ENCODE measurements at regions not wholly inside any gene's neighbourhood (a gene's known extent, or its start where the extent isn't known, plus 50 kb on each side); places are given as distances from the start of the nearest gene placed in this dataset.

- TF ChIP-seq REST (IDR thresholded peaks at IDR 0.05; ENCODE audit: low read depth, low read length) (no peak), SMC3 (IDR thresholded peaks at IDR 0.05; ENCODE audit: borderline replicate concordance, low read length) (no peak), RAD21 (IDR thresholded peaks at IDR 0.05; ENCODE audit: insufficient read depth, low read depth, low read length) (no peak)
- TF ChIP-seq, protein P1, sequence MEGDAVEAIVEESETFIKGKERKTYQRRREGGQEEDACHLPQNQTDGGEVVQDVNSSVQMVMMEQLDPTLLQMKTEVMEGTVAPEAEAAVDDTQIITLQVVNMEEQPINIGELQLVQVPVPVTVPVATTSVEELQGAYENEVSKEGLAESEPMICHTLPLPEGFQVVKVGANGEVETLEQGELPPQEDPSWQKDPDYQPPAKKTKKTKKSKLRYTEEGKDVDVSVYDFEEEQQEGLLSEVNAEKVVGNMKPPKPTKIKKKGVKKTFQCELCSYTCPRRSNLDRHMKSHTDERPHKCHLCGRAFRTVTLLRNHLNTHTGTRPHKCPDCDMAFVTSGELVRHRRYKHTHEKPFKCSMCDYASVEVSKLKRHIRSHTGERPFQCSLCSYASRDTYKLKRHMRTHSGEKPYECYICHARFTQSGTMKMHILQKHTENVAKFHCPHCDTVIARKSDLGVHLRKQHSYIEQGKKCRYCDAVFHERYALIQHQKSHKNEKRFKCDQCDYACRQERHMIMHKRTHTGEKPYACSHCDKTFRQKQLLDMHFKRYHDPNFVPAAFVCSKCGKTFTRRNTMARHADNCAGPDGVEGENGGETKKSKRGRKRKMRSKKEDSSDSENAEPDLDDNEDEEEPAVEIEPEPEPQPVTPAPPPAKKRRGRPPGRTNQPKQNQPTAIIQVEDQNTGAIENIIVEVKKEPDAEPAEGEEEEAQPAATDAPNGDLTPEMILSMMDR (IDR thresholded peaks at IDR 0.05 in 2 of 3, conservative IDR thresholded peaks at IDR 0.05 in 1 of 3; ENCODE audit: control insufficient read depth in 2 of 3, extremely low read depth in 1 of 3, insufficient read depth in 1 of 3, low read depth in 3 of 3, low read length in 3 of 3) = no peak
These were observed 235.5 kb upstream of the ACTRT1 start for GRCh38 chrX:128287693-128288092.
